Mucosa of descending colon (tissue), 3 donors: ENCODE measurements at regions not wholly inside any gene's neighbourhood (a gene's known extent, or its start where the extent isn't known, plus 50 kb on each side); places are given as distances from the start of the nearest gene placed in this dataset.

Source experiments
- ATAC-seq: fragments of 200-7000 bp; cut with Tn5 transposase; one replicate; pipeline ENCODE4 v1.9.1; 2020; ENCODE audit warnings: mild to moderate bottlenecking, moderate library complexity
- DNase-seq, 3 donors: peaks; one replicate each; pipeline ENCODE4 v3.0.0-alpha.2; 2020
- H3K36me3 ChIP-seq: fragments of 200-600 bp; one replicate; pipeline ENCODE4 v1.8.0; 2021; ENCODE audit warnings: low read depth, mild to moderate bottlenecking
- H3K4me1 ChIP-seq: fragments of 200-600 bp; one replicate; pipeline ENCODE4 v1.8.0; 2021; ENCODE audit warnings: low read depth, mild to moderate bottlenecking
- H3K4me3 ChIP-seq: fragments of 200-600 bp; one replicate; pipeline ENCODE4 v1.8.0; 2021; ENCODE audit warnings: mild to moderate bottlenecking
- H3K9me3 ChIP-seq: fragments of 200-600 bp; one replicate; pipeline ENCODE4 v1.8.0; 2021; ENCODE audit warnings: mild to moderate bottlenecking
- intact Hi-C, 2 donors: fragments of 100-400 bp; cut with DNase I in 1 of 2; cut with micrococcal nuclease in 1 of 2; formaldehyde crosslinking; loops; one replicate each; pipeline versions ENCODE4 v1.11.0 to v1.11.1; 2022; cut with DNase I, micrococcal nuclease
- TF ChIP-seq, protein P1 (sequence below): fragments of 200-600 bp; IDR thresholded peaks from one replicate; pipeline ENCODE4 v1.8.0; 2022; ENCODE audit warnings: antibody characterized with exemption, mild to moderate bottlenecking
- donor health status: DM: no; HTN: no; CAD: no; lungs with moderate emphysema.
- donor health status: DM: no; HTN: no; CAD: no.
- donor health status: DM: no; HTN: yes; CAD: no.

DNA sequence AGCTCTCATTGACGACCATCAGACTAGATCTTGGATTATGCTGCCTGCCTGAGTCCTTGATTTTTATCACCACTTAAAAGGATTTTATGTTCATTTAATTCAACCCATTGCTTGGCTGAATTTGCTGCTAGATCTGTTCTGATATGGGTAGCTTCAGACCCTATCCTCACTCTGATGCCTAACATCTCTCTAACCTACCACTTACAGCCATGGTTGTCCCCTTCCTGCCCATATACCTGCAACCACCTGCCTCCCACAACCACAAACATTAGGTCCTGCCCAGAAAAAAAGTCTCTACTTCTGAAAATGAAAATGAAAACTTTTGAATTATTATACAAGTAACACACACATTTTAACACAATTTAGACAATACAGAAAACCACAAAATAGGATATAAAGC, 310.8 kb downstream of the HNRNPD start:
- Histone ChIP-seq H3K4me1 (no peaks in the 10 kb centered on the region), H3K9me3 (no peaks in the 10 kb centered on the region), H3K4me3 (no peak overlapping the region), H3K36me3 (no peaks in the 10 kb centered on the region)
- DNase-seq, result no peak
- intact Hi-C loops, result no loop called here
- TF ChIP-seq, protein P1, sequence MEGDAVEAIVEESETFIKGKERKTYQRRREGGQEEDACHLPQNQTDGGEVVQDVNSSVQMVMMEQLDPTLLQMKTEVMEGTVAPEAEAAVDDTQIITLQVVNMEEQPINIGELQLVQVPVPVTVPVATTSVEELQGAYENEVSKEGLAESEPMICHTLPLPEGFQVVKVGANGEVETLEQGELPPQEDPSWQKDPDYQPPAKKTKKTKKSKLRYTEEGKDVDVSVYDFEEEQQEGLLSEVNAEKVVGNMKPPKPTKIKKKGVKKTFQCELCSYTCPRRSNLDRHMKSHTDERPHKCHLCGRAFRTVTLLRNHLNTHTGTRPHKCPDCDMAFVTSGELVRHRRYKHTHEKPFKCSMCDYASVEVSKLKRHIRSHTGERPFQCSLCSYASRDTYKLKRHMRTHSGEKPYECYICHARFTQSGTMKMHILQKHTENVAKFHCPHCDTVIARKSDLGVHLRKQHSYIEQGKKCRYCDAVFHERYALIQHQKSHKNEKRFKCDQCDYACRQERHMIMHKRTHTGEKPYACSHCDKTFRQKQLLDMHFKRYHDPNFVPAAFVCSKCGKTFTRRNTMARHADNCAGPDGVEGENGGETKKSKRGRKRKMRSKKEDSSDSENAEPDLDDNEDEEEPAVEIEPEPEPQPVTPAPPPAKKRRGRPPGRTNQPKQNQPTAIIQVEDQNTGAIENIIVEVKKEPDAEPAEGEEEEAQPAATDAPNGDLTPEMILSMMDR, result no peak
- no peak for ATAC-seq

DNA sequence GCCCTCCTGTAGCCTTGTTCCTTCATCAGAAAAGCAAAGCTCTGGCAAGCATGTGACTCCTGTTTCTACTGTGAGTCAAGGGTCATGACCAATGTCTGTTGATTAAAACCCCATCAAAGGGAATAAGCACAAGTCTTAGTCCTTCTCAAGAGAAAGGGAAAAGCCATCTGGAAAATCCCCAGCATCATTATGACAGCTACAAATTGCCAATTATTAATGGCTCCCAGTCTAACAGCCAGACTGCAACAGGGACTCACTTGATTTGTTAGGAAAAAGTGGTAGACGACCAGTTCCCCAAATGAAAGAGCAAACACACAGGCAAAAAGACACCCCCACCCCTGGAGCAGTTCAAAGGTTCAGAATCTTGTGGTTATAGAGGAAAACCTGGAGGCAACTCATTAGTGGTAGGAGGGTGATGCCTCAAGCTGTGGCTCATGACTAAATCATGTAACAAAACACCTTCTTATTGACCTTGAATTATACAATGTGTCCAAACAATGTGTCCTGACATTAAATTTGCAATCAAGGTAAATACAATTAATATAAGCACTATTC, 315.7 kb downstream of the HNRNPD start:
- TF ChIP-seq, protein P1, result no peak
- no peak overlapping the region for H3K4me3 ChIP-seq
- no peaks in the 10 kb centered on the region for H3K36me3 ChIP-seq
- DNase-seq (no peak), ATAC-seq (no peak)
- no peaks in the 10 kb centered on the region for H3K4me1 ChIP-seq
- no peaks in the 10 kb centered on the region for H3K9me3 ChIP-seq
- intact Hi-C loops, result no loop called here

DNA sequence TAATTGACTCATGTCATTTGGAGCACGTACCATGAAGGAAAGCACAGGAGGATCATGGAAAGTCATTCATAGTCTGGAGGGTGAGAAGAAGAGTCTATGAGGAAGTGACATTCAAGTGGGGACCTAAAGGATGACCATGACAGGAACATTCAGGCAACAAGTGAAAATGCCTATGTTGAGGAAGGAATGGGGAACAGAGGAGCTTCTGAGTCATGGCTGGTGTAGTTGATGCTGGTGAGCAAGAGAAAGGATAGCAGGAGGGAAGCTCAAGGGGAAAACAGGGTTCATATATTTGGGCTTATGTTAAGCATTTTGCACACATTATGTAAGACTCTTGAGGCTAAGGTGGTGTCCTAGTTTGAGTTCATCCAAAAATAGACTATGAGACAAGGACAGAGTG, 318.6 kb downstream of the HNRNPD start:
- TF ChIP-seq, protein P1, result no peak
- H3K4me1 ChIP-seq, result no peaks in the 10 kb centered on the region
- DNase-seq (no peak), ATAC-seq (no peak)
- no peaks in the 10 kb centered on the region for H3K36me3 ChIP-seq
- H3K4me3 ChIP-seq, result no peak overlapping the region
- intact Hi-C loops, result no loop called here
- H3K9me3 ChIP-seq, result no peaks in the 10 kb centered on the region

DNA sequence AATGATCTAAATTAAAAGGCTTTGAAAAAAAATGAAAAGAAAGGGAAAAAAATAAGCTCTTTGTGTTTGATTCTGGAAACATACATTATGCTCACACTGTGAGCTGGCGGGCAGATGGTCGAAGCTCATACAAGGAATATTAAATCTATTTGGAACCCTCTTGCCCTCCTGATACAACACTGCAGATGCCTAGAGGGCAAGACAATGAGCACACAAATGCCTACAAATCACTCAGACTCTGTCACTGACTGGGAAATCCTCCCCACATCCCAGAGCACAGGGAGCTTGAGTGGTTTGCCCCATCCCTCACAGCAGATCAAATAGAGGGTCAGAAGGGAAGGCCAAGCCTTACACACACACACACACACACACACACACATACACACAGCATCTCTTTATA, 320.4 kb downstream of the HNRNPD start:
- TF ChIP-seq, protein P1, result no peak
- ATAC-seq, result no peak
- no peak for DNase-seq
- Histone ChIP-seq H3K4me1 (no peaks in the 10 kb centered on the region), H3K9me3 (no peaks in the 10 kb centered on the region), H3K4me3 (no peak overlapping the region), H3K36me3 (no peaks in the 10 kb centered on the region)
- intact Hi-C loops, result no loop called here

DNA sequence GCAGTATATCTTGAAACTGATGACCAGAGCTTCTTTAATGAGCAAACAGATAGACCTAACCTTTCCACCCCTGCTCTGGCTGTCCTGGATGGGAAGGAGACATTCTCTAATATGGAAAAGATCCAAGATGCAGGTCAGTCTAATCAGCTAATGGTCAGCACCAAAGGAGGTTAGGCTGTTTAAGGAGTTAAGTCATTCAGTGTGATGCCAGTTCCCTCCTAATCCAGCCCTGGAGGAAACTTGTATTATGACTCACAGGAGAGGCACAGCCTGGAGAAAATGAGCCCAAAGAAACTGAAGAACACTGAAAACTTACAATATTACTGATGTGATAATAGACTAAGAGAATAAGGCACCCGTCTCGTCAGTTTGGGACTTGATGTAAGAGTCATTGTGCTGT, 323.0 kb downstream of the HNRNPD start:
- H3K4me3 ChIP-seq, result no peak overlapping the region
- H3K4me1 ChIP-seq, result no peaks in the 10 kb centered on the region
- ATAC-seq, result no peak
- TF ChIP-seq, protein P1, result no peak
- H3K36me3 ChIP-seq, result no peaks in the 10 kb centered on the region
- intact Hi-C loops, result no loop called here
- no peak for DNase-seq
- no peaks in the 10 kb centered on the region for H3K9me3 ChIP-seq

DNA sequence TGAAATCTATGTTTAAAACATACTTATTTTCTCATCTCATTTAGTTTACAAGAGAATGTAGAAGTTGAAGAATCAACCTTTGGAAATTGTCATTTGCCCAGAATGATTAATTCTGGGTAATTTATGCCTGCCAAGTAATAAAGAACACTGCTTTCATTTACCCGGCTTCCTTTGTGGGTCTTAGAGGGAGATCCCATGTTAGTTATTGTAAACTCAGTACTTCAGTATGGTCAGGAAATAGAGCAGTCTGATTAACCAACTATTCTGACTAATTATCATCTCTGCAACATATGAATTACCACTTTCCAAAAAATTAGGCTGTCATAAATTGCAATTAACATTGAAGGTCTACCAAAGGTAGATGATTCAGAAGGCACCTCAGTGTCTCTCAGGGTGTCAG, 324.5 kb downstream of the HNRNPD start:
- ATAC-seq (no peak), DNase-seq (no peak)
- no peaks in the 10 kb centered on the region for H3K36me3 ChIP-seq
- intact Hi-C loops, result no loop called here
- peaks cover 4% of the 10 kb centered on the region for H3K4me1 ChIP-seq
- H3K9me3 ChIP-seq, result no peaks in the 10 kb centered on the region
- TF ChIP-seq, protein P1, result no peak
- H3K4me3 ChIP-seq, result no peak overlapping the region
